ENCODE measurements at regions not wholly inside any gene's neighbourhood (a gene's known extent, or its start where the extent isn't known, plus 50 kb on each side); places are given as distances from the start of the nearest gene placed in this dataset.

- TF ChIP-seq CTCF (IDR thresholded peaks at IDR 0.05) (no peak), POLR2A (IDR thresholded peaks at IDR 0.05) (no peak)
Measured at GRCh38 chr2:173753441-173753840, 211.7 kb downstream of the SP3 start.
